Right lobe of liver (tissue), 6 donors: ENCODE measurements at regions not wholly inside any gene's neighbourhood (a gene's known extent, or its start where the extent isn't known, plus 50 kb on each side); places are given as distances from the start of the nearest gene placed in this dataset.

Experiments used
- ATAC-seq, 4 donors: fragments of 200-7000 bp; cut with Tn5 transposase; one replicate each; pipeline ENCODE4 v1.9.1; 2020; ENCODE audit warnings: mild to moderate bottlenecking in 4 of 4, moderate library complexity in 4 of 4
- DNase-seq, 3 donors: peaks; one replicate each; pipeline ENCODE4 v3.0.0-alpha.2; 2020
- H3K27ac ChIP-seq, 3 donors: fragments of 200-600 bp; one replicate each; pipeline ENCODE4 v1.8.0; 2022
- H3K27me3 ChIP-seq, 2 donors: fragments of 200-600 bp; one replicate each; pipeline ENCODE4 v1.8.0; 2022
- H3K36me3 ChIP-seq, 4 donors: fragments of 200-600 bp; sonication (generic) in 1 of 4; one replicate each; pipeline versions ENCODE4 v1.5.1 to v1.8.0; 2017 to 2022; ENCODE audit warnings: control low read depth in 1 of 4
- H3K4me1 ChIP-seq, 4 donors: fragments of 200-600 bp; sonication (generic) in 1 of 4; one replicate each; pipeline versions ENCODE4 v1.5.1 to v1.8.0; 2017 to 2022; ENCODE audit warnings: control low read depth in 1 of 4
- H3K4me3 ChIP-seq, 3 donors: fragments of 200-600 bp; one replicate each; pipeline ENCODE4 v1.8.0; 2022
- H3K9me3 ChIP-seq, 4 donors: fragments of 200-600 bp; sonication (generic) in 1 of 4; one replicate each; pipeline versions ENCODE4 v1.5.1 to v1.8.0; 2017 to 2022; ENCODE audit warnings: control low read depth in 1 of 4
- CTCF ChIP-seq, 4 donors: fragments of 200-600 bp in 3 of 4; fragments of 450-650 bp in 1 of 4; IDR thresholded peaks; one replicate each; pipeline versions ENCODE4 v1.5.1 to v1.8.0; 2016 to 2022; ENCODE audit warnings: antibody characterized with exemption in 4 of 4, mild to moderate bottlenecking in 2 of 4
- POLR2A ChIP-seq: fragments of 450-650 bp; IDR thresholded peaks from one replicate; pipeline ENCODE4 v1.6.1; 2017; ENCODE audit warnings: antibody characterized with exemption, mild to moderate bottlenecking
- WGBS: methylation state at CpG from one replicate; pipeline ENCODE4 v1.1.6; 2018; ENCODE audit warnings: low coverage, low lambda C conversion rate; ENCODE audit not compliant: insufficient coverage; ENCODE audit errors: missing lambda C conversion rate; 5-methylcytosine and 5-hydroxymethylcytosine counted together
- intact Hi-C, 2 donors: fragments of 100-400 bp; cut with DNase I; formaldehyde crosslinking; loops; one replicate each; pipeline versions ENCODE4 v1.11.2 to v1.14.1; 2022
- donor health status: DM: no; HTN: yes; CAD: no.
- donor health status: DM: no; HTN: no; CAD: no.
- donor health status: DM: no; HTN: no; CAD: no.
- donor health status: DM: no; HTN: yes; CAD: no.
- donor health status: DM: no; HTN: yes; CAD: no.

DNA sequence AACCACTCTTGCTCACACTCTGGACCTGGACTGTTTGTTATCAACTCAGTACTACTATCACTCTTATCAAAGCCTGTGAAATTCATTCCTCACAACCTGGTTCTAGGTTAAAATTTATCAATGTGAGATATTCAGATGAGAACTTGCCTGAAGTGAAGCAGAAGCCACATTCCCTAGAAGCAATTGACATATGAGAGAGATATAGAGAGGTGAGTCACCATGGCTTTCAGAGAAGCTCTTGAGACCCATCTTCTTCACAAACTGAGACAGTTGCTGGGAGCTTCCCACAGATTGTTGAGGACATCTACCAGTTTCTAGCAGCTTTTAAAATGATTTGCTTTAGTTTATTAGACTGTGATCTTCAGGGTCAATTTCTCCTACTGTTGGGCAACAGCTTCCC, 316.9 kb upstream of the TET2 start:
- no peak for TF ChIP-seq CTCF (IDR thresholded peaks at IDR 0.05)
- no peak for TF ChIP-seq POLR2A
- Histone ChIP-seq H3K4me3 (no peak overlapping the region), H3K9me3 (no peaks in the 10 kb centered on the region), H3K27ac (no peak overlapping the region), H3K4me1 (no peaks in the 10 kb centered on the region), H3K36me3 (no peaks in the 10 kb centered on the region), H3K27me3 (no peaks in the 10 kb centered on the region)
- ATAC-seq (no peak), DNase-seq (no peak)
- intact Hi-C loops = no loop called here

- 70% methylated on average over 3 of the region's 3 CpGs for WGBS
- Histone ChIP-seq H3K4me3 (no peak overlapping the region), H3K27me3 (no peaks in the 10 kb centered on the region), H3K4me1 (no peaks in the 10 kb centered on the region), H3K36me3 (no peaks in the 10 kb centered on the region), H3K27ac (no peak overlapping the region), H3K9me3 (no peaks in the 10 kb centered on the region)
- no peak for TF ChIP-seq CTCF (IDR thresholded peaks at IDR 0.05)
- no peak for TF ChIP-seq POLR2A
- intact Hi-C loops = no loop called here
- peak in 1 of 4 donors; percentile 30 for ATAC-seq
- DNase-seq = no peak
These were observed 298.0 kb upstream of the TET2 start for GRCh38 chr4:104848597-104849225.

GRCh38 chr4:104859601-104860237, 287.0 kb upstream of the TET2 start:
- H3K27me3 ChIP-seq = no peaks in the 10 kb centered on the region
- intact Hi-C loops = no loop called here
- no peaks in the 10 kb centered on the region for H3K9me3 ChIP-seq
- no peaks in the 10 kb centered on the region for H3K4me1 ChIP-seq
- 60% methylated on average over 10 of the region's 10 CpGs for WGBS
- H3K4me3 ChIP-seq = no peak overlapping the region
- DNase-seq = no peak
- no peak overlapping the region for H3K27ac ChIP-seq
- H3K36me3 ChIP-seq = no peaks in the 10 kb centered on the region
- ATAC-seq = no peak
- TF ChIP-seq POLR2A = no peak
- no peak for TF ChIP-seq CTCF (IDR thresholded peaks at IDR 0.05)

DNA sequence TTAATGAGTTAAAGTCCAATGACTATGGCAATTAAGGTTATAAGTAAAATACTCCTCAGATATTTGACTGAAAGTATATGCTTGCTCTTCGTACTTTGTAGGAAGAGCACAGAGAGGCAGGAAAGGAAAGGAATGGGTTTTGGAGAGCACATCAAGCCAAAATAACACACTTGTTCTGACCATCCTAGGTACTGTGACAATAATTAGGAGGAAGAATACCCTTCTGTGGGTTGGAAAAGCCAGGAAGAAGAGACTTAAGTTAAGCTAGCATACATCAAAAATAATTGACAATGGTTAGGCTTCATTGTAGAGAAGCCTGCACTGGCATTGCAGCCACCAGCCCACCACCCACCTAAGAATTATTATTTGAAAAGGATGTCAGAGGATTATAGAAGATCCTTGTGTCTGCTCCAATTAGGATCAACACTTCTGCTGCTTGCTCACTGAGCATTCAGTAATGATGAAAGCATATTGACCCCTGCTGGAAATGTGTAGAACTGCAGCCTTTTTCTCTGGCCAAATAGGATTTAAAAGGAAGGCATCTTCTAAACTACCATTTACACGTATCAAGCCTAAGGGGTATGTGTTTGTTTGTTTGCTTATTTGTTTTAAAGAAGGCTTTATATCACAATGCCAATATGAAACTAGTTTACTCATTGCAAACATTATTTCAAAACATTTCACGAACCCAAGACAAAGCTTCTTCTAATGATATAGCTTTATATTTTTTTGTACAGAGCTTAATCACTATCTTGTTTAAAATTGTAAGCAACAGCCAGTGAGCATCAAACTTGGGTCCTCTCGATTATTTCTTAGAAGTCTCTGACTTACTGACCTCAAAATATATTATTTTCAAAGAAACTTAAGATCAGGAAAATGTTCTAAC, 286.2 kb upstream of the TET2 start:
- Histone ChIP-seq H3K36me3 (no peaks in the 10 kb centered on the region), H3K27me3 (no peaks in the 10 kb centered on the region), H3K4me1 (no peaks in the 10 kb centered on the region), H3K4me3 (no peak overlapping the region), H3K27ac (no peak overlapping the region), H3K9me3 (no peaks in the 10 kb centered on the region)
- intact Hi-C loops = no loop called here
- peak; percentile 88 to 98 (median 92) for ATAC-seq
- WGBS = 23% methylated on average over 4 of the region's 4 CpGs
- TF ChIP-seq CTCF (IDR thresholded peaks at IDR 0.05) (peak; percentile 85 to 93 (median 88)), POLR2A (no peak)
- DNase-seq = peak in 1 of 3 donors; percentile 60
